ENCODE measurements at regions not wholly inside any gene's neighbourhood (a gene's known extent, or its start where the extent isn't known, plus 50 kb on each side); places are given as distances from the start of the nearest gene placed in this dataset.

GRCh38 chr2:37586663-37587317 lies 84.7 kb downstream of the CDC42EP3 start:
- WGBS (ENCODE audit: low lambda C conversion rate, missing lambda C conversion rate) = 71% methylated on average over 3 of the region's 3 CpGs
- no peak for DNase-seq (ENCODE audit: low spot score)
- Histone ChIP-seq H4K20me1 (ENCODE audit: insufficient read depth, poor library complexity, severe bottlenecking) (no peaks in the 10 kb centered on the region), H3K9me2 (replicated peaks; ENCODE audit: insufficient read depth) (no peaks in the 10 kb centered on the region), H3K9me3 (ENCODE audit: low read depth) (no peaks in the 10 kb centered on the region), H3K36me3 (replicated peaks; ENCODE audit: insufficient read depth, low read depth) (no peaks in the 10 kb centered on the region), H3K27ac (peak overlapping the region; percentile 32), H3K4me3 (no peak overlapping the region), H3K79me2 (no peaks in the 10 kb centered on the region), H2AFZ (no peak overlapping the region), H3K4me2 (no peak overlapping the region), H3K27me3 (no peaks in the 10 kb centered on the region), H3K4me1 (ENCODE audit: insufficient read depth) (peaks cover 66% of the 10 kb centered on the region)
- TF ChIP-seq EZH2 (IDR thresholded peaks at IDR 0.05; ENCODE audit: borderline replicate concordance) (no peak), CTCF (IDR thresholded peaks at IDR 0.05; ENCODE audit: poor library complexity) (no peak), EZH2phosphoT487 (IDR thresholded peaks at IDR 0.05; ENCODE audit: low read depth, severe bottlenecking, unreplicated experiment) (no peak)

GRCh38 chr2:37587817-37588216 lies 83.6 kb downstream of the CDC42EP3 start:
- no peak overlapping the region for H3K27ac ChIP-seq
- TF ChIP-seq EZH2 (IDR thresholded peaks at IDR 0.05; ENCODE audit: borderline replicate concordance) (no peak), EZH2phosphoT487 (IDR thresholded peaks at IDR 0.05; ENCODE audit: low read depth, severe bottlenecking, unreplicated experiment) (no peak), CTCF (IDR thresholded peaks at IDR 0.05; ENCODE audit: poor library complexity) (no peak)
- H2AFZ ChIP-seq = no peak overlapping the region
- no peaks in the 10 kb centered on the region for H4K20me1 ChIP-seq (ENCODE audit: insufficient read depth, poor library complexity, severe bottlenecking)
- DNase-seq (ENCODE audit: low spot score) = no peak
- no peaks in the 10 kb centered on the region for H3K36me3 ChIP-seq (replicated peaks; ENCODE audit: insufficient read depth, low read depth)
- H3K4me2 ChIP-seq = no peak overlapping the region
- H3K4me1 ChIP-seq (ENCODE audit: insufficient read depth) = peaks cover 62% of the 10 kb centered on the region
- no peaks in the 10 kb centered on the region for H3K79me2 ChIP-seq
- no peaks in the 10 kb centered on the region for H3K27me3 ChIP-seq
- H3K9me3 ChIP-seq (ENCODE audit: low read depth) = no peaks in the 10 kb centered on the region
- H3K9me2 ChIP-seq (replicated peaks; ENCODE audit: insufficient read depth) = no peaks in the 10 kb centered on the region
- no peak overlapping the region for H3K4me3 ChIP-seq
- WGBS (ENCODE audit: low lambda C conversion rate, missing lambda C conversion rate) = 100% methylated on average over 2 of the region's 2 CpGs

GRCh38 chr2:37588316-37588777 lies 83.1 kb downstream of the CDC42EP3 start:
- no peak overlapping the region for H3K4me3 ChIP-seq
- H3K4me2 ChIP-seq = no peak overlapping the region
- H3K4me1 ChIP-seq (ENCODE audit: insufficient read depth) = peaks cover 57% of the 10 kb centered on the region
- no peaks in the 10 kb centered on the region for H3K9me3 ChIP-seq (ENCODE audit: low read depth)
- H3K9me2 ChIP-seq (replicated peaks; ENCODE audit: insufficient read depth) = no peaks in the 10 kb centered on the region
- H3K36me3 ChIP-seq (replicated peaks; ENCODE audit: insufficient read depth, low read depth) = no peaks in the 10 kb centered on the region
- H4K20me1 ChIP-seq (ENCODE audit: insufficient read depth, poor library complexity, severe bottlenecking) = no peaks in the 10 kb centered on the region
- H3K27ac ChIP-seq = peak overlapping the region; percentile 77
- no peak for DNase-seq (ENCODE audit: low spot score)
- 78% methylated on average over 6 of the region's 6 CpGs for WGBS (ENCODE audit: low lambda C conversion rate, missing lambda C conversion rate)
- TF ChIP-seq EZH2 (IDR thresholded peaks at IDR 0.05; ENCODE audit: borderline replicate concordance) (no peak), CTCF (IDR thresholded peaks at IDR 0.05; ENCODE audit: poor library complexity) (no peak), EZH2phosphoT487 (IDR thresholded peaks at IDR 0.05; ENCODE audit: low read depth, severe bottlenecking, unreplicated experiment) (no peak)
- H3K27me3 ChIP-seq = no peaks in the 10 kb centered on the region
- H2AFZ ChIP-seq = no peak overlapping the region
- no peaks in the 10 kb centered on the region for H3K79me2 ChIP-seq
